Sciatic nerve (tissue), 2 donors: ENCODE measurements at regions not wholly inside any gene's neighbourhood (a gene's known extent, or its start where the extent isn't known, plus 50 kb on each side); places are given as distances from the start of the nearest gene placed in this dataset.
A peak's percentile ranks its signal among the peaks of the same experiment; 100 is the strongest.

Source experiments
- ATAC-seq: fragments of 200-7000 bp; cut with Tn5 transposase; one replicate; pipeline ENCODE4 v1.9.1; 2020; ENCODE audit warnings: mild to moderate bottlenecking, moderate library complexity
- DNase-seq: peaks from one replicate; pipeline ENCODE4 v3.0.0-alpha.2; 2020; ENCODE audit warnings: low spot score
- intact Hi-C: fragments of 100-400 bp; cut with DNase I; formaldehyde crosslinking; loops from one replicate; pipeline ENCODE4 v1.14.2; 2022
- donor health status: DM: no; HTN: no; CAD: no.
- donor health status: DM: no; HTN: no; CAD: no.

- intact Hi-C loops, result no loop called here
- ATAC-seq (no peak), DNase-seq (no peak)
Observed at GRCh38 chr11:11065396-11065795, 207.5 kb upstream of the ZBED5 start.

GRCh38 chr11:11057472-11057854, 199.6 kb upstream of the ZBED5 start:
- DNase-seq, result no peak

GRCh38 chr11:11056749-11057471, 199.1 kb upstream of the ZBED5 start:
- ATAC-seq, result no peak
- no peak for DNase-seq
- intact Hi-C loops, result no loop called here

More at GRCh38 chr11:11057472-11057854, 199.6 kb upstream of the ZBED5 start:
- intact Hi-C loops, result no loop called here
- ATAC-seq, result no peak

GRCh38 chr11:11056316-11056715, 198.5 kb upstream of the ZBED5 start:
- no peak for ATAC-seq
- DNase-seq, result no peak
- intact Hi-C loops, result no loop called here

GRCh38 chr11:11047851-11048610, 190.2 kb upstream of the ZBED5 start:
- intact Hi-C loops, result no loop called here
- ATAC-seq (no peak), DNase-seq (no peak)

- intact Hi-C loops, result no loop called here
- no peak for ATAC-seq
- DNase-seq, result no peak
Observed at GRCh38 chr11:11046781-11047180, 188.9 kb upstream of the ZBED5 start.

GRCh38 chr11:11045156-11045930, 187.5 kb upstream of the ZBED5 start:
- intact Hi-C loops, result no loop called here
- ATAC-seq (no peak), DNase-seq (no peak)

GRCh38 chr11:11044137-11044855, 186.4 kb upstream of the ZBED5 start:
- ATAC-seq (peak; percentile 34), DNase-seq (no peak)
- intact Hi-C loops, result no loop called here

GRCh38 chr11:11043721-11044120, 185.9 kb upstream of the ZBED5 start:
- intact Hi-C loops, result no loop called here
- DNase-seq (no peak), ATAC-seq (no peak)

- no peak for DNase-seq
- ATAC-seq, result no peak
- intact Hi-C loops, result no loop called here
Observed at GRCh38 chr11:11039208-11039965, 181.5 kb upstream of the ZBED5 start.

- no peak for ATAC-seq
- intact Hi-C loops, result no loop called here
- DNase-seq, result no peak
Observed at GRCh38 chr11:11038782-11039181, 180.9 kb upstream of the ZBED5 start.

- ATAC-seq (no peak), DNase-seq (no peak)
- intact Hi-C loops, result no loop called here
Observed at GRCh38 chr11:11038352-11038751, 180.5 kb upstream of the ZBED5 start.

GRCh38 chr11:11036848-11037732, 179.2 kb upstream of the ZBED5 start:
- intact Hi-C loops, result no loop called here
- DNase-seq (no peak), ATAC-seq (peak; percentile 84)

- intact Hi-C loops, result no loop called here
- no peak for DNase-seq
- ATAC-seq, result peak; percentile 23
Observed at GRCh38 chr11:11036185-11036847, 178.5 kb upstream of the ZBED5 start.

GRCh38 chr11:11035331-11035730, 177.5 kb upstream of the ZBED5 start:
- DNase-seq (no peak), ATAC-seq (no peak)
- intact Hi-C loops, result no loop called here

- intact Hi-C loops, result no loop called here
- ATAC-seq (no peak), DNase-seq (no peak)
Observed at GRCh38 chr11:11034476-11034875, 176.6 kb upstream of the ZBED5 start.

GRCh38 chr11:11032066-11032465, 174.2 kb upstream of the ZBED5 start:
- DNase-seq (no peak), ATAC-seq (no peak)
- intact Hi-C loops, result no loop called here
